NB4 (cell line): ENCODE measurements at regions not wholly inside any gene's neighbourhood (a gene's known extent, or its start where the extent isn't known, plus 50 kb on each side); places are given as distances from the start of the nearest gene placed in this dataset.

Source experiments
- MYC ChIP-seq: IDR thresholded peaks from 2 replicates; pipeline ENCODE4 v1.6.1; 2011; ENCODE audit warnings: low read depth, low read length
- POLR2A ChIP-seq: IDR thresholded peaks from 2 replicates; pipeline ENCODE4 v1.6.1; 2011; ENCODE audit warnings: mild to moderate bottlenecking; ENCODE audit not compliant: insufficient read length; ENCODE audit errors: extremely low read depth
- TF ChIP-seq, protein P1 (sequence below): IDR thresholded peaks from one replicate; pipeline ENCODE4 v1.5.1; 2012; ENCODE audit warnings: low read depth, low read length
- TF ChIP-seq, protein P2 (sequence below): IDR thresholded peaks from 2 replicates; pipeline ENCODE4 v1.6.1; 2011; ENCODE audit warnings: low read depth, low read length

DNA sequence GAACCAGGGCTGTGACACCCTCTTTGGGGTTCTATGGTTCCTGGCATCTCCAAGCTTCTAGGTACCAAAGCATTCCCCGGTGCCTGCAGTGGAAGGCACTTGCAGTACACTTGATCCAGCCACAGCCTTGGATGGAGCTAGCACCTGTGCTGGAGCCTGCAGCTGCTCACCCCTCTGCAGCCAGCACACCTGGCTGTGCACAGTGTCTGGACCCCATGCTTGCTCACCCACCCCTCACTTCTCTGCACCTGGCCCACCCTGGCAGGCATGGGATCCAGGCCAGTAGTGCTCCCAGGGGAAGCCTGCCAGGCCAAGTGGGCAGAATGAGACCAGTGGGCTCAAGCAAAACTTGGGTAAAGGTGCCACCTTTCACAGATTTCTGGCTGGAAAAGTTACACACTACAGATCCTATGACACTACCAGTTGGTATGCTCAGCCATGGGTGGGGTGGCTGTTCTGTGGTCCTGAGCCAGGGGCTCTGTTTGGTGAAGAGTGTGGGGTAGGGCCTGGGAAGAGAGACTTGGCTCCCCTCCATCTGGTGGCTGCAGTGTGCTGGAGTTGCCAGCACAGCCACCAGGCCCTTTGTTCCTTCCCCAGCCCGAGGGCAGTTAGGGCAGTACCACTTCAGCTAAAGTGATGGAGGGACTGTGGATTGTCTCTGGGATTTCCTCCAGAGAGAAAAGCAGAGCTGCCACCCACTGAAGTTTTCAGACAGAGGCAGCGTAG, 157.8 kb upstream of the LRRC7 start:
- TF ChIP-seq, protein P1, sequence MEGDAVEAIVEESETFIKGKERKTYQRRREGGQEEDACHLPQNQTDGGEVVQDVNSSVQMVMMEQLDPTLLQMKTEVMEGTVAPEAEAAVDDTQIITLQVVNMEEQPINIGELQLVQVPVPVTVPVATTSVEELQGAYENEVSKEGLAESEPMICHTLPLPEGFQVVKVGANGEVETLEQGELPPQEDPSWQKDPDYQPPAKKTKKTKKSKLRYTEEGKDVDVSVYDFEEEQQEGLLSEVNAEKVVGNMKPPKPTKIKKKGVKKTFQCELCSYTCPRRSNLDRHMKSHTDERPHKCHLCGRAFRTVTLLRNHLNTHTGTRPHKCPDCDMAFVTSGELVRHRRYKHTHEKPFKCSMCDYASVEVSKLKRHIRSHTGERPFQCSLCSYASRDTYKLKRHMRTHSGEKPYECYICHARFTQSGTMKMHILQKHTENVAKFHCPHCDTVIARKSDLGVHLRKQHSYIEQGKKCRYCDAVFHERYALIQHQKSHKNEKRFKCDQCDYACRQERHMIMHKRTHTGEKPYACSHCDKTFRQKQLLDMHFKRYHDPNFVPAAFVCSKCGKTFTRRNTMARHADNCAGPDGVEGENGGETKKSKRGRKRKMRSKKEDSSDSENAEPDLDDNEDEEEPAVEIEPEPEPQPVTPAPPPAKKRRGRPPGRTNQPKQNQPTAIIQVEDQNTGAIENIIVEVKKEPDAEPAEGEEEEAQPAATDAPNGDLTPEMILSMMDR: no peak
- TF ChIP-seq, protein P2, sequence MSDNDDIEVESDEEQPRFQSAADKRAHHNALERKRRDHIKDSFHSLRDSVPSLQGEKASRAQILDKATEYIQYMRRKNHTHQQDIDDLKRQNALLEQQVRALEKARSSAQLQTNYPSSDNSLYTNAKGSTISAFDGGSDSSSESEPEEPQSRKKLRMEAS: no peak
- TF ChIP-seq POLR2A (no peak), MYC (no peak)
